ENCODE measurements at regions not wholly inside any gene's neighbourhood (a gene's known extent, or its start where the extent isn't known, plus 50 kb on each side); places are given as distances from the start of the nearest gene placed in this dataset.
"Not testable (repeated sequence)": the region's sequence is repeated elsewhere in the genome, so short reads cannot be mapped to it uniquely, and the experiment has no call there.

DNA sequence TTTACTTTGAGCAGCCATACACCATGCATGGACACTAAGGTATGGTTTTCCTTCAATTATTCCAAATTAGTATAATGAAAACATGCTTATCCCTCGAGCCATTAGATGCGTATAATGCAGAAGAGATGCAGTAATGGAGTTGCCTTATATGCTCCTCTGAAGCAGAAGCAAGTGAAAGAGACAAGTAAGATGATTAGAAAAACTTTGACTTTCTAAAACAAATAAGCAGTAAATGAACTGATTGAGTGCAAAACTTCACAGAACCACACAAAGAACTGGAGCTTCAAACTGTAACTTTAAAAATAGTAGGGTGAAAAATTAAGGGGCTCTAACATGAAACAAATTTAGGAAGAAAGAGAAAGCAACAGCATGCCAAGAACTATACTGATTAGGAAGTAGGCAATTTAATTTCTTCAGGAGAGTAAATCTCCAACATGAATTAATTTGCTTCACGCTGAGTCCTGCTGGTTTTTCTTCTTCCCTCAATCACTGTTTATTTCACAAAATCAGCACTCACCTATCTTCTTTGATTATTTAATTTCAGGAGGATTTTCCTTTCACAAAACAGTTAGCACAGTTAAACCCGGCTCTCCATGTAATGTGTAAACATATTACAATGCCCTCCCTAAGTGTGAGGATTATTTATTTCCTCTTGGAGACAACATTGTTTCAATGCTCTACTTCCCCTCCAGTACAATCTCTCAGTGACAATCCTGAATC lies 90.3 kb upstream of the PAM start:
- no peaks in the 10 kb centered on the region for H3K27me3 Mint-ChIP-seq (ENCODE audit: low read depth)
- no peak overlapping the region for H3K27ac Mint-ChIP-seq
- H3K4me1 Mint-ChIP-seq: peaks cover 5% of the 10 kb centered on the region
- TF ChIP-seq, protein P1, sequence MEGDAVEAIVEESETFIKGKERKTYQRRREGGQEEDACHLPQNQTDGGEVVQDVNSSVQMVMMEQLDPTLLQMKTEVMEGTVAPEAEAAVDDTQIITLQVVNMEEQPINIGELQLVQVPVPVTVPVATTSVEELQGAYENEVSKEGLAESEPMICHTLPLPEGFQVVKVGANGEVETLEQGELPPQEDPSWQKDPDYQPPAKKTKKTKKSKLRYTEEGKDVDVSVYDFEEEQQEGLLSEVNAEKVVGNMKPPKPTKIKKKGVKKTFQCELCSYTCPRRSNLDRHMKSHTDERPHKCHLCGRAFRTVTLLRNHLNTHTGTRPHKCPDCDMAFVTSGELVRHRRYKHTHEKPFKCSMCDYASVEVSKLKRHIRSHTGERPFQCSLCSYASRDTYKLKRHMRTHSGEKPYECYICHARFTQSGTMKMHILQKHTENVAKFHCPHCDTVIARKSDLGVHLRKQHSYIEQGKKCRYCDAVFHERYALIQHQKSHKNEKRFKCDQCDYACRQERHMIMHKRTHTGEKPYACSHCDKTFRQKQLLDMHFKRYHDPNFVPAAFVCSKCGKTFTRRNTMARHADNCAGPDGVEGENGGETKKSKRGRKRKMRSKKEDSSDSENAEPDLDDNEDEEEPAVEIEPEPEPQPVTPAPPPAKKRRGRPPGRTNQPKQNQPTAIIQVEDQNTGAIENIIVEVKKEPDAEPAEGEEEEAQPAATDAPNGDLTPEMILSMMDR (IDR thresholded peaks at IDR 0.05; ENCODE audit: unreplicated experiment in 3 of 3): no peak
- H3K36me3 Mint-ChIP-seq (ENCODE audit: low read depth): no peaks in the 10 kb centered on the region
- H3K4me3 Mint-ChIP-seq: no peak overlapping the region
- no peaks in the 10 kb centered on the region for H3K9me3 Mint-ChIP-seq

DNA sequence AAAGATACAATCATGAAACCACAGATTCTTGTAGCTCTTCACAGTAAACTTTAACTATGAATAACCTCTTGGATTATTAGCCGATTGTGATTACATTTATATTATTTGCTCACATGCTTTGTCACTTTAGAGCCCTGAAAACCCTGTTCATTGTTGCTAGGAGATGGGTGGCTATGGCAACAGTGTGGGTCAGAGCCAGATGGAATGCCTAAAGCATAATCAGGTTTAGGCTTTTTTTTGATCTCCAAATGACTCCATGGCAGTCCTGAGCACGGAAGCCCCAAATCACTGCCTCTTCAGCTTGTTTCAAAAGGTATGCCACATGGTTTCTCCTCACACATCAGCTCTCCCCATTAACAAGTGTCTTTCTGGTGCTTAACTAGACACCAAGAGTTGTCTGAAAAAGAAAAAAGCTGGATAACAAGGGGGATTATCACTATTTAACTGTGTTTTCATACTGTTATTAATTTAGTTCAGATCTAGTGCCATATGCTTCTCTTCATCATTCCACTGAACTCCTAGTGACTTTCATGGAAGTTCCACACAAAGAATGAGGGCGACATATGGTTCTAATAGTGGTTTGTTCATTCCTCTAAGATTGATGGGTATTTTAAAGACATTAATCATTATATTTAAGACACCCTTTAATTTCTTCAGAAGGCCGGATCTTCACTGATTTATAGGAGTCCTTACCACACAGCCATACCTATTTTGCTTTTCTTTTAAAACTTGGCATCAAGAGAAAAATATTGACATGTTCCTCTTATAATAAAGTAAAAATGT lies 88.8 kb upstream of the PAM start:
- TF ChIP-seq, protein P1 (IDR thresholded peaks at IDR 0.05; ENCODE audit: unreplicated experiment in 3 of 3): no peak
- Mint-ChIP-seq H3K27ac (no peak overlapping the region), H3K27me3 (ENCODE audit: low read depth) (no peaks in the 10 kb centered on the region), H3K4me1 (peaks cover 5% of the 10 kb centered on the region), H3K4me3 (no peak overlapping the region), H3K36me3 (ENCODE audit: low read depth) (peaks cover 5% of the 10 kb centered on the region), H3K9me3 (no peaks in the 10 kb centered on the region)

DNA sequence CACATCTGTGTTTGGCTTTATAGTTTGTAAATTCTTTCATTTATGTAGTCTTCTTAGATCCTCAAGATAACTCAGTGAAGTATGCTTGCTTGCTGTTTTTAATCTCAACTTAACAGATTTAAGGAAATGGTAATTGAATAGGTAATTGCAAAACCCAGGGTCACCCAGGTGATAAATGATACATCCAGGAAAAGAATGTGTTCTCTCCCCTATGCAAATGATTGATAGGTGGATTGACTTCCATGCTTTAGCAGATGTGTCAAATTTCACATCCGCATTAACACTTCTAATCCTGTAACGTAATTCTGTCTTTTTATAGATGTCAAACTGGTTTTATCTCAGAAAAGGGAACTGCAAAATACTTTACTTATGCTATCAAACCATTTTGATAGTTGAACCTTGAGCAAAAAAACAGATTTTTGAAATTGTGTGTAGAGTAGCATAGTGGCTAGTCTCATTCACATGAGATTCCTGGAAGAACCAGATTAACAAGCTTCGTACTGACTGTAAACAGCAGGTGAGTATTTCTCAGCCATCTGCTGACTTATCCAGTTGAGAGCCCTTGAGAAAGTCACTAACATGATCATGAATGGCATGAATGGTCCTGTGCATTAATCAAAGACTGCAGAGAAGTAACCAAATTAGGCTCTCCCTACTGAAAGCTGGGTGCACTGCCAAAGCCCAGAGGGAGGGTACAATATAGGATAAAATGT lies 86.7 kb upstream of the PAM start:
- Mint-ChIP-seq H3K4me1 (peaks cover 5% of the 10 kb centered on the region), H3K27me3 (ENCODE audit: low read depth) (no peaks in the 10 kb centered on the region), H3K9me3 (peaks cover 2% of the 10 kb centered on the region), H3K36me3 (ENCODE audit: low read depth) (peaks cover 5% of the 10 kb centered on the region), H3K4me3 (no peak overlapping the region), H3K27ac (peak overlapping the region in 1 of 3 experiments; percentile 49)
- TF ChIP-seq, protein P1 (IDR thresholded peaks at IDR 0.05; ENCODE audit: unreplicated experiment in 3 of 3): no peak

DNA sequence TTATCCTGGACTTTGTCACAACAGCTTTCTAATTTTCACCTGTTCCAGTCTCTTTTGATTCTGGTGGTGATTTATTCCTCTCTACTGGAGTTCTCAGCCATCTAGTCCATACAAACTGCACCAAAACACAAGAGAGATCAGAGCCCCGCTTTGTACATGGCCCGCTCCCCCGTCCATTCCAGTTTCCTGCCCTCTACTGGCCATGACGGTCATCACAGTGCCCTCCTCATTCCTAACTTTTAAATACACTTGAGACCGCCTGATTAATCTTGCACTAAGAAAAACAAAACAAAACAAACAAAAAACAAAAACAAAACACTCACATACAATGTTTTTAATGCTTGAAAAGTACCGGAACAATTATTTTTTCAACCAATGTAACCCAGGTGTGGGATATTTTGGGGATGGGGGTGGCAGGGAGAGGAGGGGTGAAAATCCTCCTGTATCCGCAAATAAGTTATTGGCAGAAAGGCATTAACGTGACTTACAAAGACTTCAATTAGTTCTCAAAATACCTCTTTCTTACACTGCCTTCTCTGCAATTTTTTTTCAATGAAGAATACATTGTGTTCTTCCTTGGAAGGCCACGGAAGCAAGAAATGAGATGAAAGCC lies 84.8 kb upstream of the PAM start:
- Mint-ChIP-seq H3K27me3 (ENCODE audit: low read depth) (no peaks in the 10 kb centered on the region), H3K36me3 (ENCODE audit: low read depth) (peaks cover 5% of the 10 kb centered on the region), H3K4me1 (peaks cover 5% of the 10 kb centered on the region), H3K9me3 (peaks cover 2% of the 10 kb centered on the region), H3K27ac (peak overlapping the region in 2 of 3 experiments; percentile 21 to 50), H3K4me3 (peak overlapping the region; percentile 67 to 82 (median 78))
- TF ChIP-seq, protein P1 (IDR thresholded peaks at IDR 0.05; ENCODE audit: unreplicated experiment in 3 of 3): peak; percentile 38 to 52 (median 41)

DNA sequence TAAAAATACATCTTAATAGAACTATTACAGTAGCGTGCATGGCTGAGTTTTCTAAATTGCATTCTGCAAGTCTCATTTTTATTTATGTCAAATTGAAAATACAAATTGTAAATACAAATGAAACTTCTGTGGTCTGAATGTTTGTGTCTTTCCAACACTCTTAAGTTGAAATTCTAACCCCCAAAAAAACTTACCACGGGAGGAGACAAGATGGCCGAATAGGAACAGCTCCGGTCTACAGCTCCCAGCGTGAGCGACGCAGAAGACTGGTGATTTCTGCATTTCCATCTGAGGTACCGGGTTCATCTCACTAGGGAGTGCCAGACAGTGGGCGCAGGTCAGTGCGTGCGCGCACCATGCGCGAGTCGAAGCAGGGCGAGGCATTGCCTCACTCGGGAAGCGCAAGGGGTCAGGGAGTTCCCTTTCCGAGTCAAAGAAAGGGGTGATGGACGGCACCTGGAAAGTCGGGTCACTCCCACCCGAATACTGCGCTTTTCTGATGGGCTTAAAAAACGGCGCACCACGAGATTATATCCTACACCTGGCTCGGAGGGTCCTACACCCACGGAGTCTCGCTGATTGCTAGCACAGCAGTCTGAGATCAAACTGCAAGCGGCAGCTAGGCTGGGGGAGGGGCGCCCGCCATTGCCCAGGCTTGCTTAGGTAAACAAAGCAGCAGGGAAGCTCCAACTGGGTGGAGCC lies 83.9 kb upstream of the PAM start:
- H3K9me3 Mint-ChIP-seq; H3K27me3 Mint-ChIP-seq (ENCODE audit: low read depth); H3K36me3 Mint-ChIP-seq (ENCODE audit: low read depth); H3K4me1 Mint-ChIP-seq: not testable (repeated sequence)
- H3K27ac Mint-ChIP-seq: peak overlapping the region; percentile 29 to 82 (median 80)
- H3K4me3 Mint-ChIP-seq: peak overlapping the region; percentile 67 to 82 (median 78)

All from nephron (organoid).